Activated B cell treated with CpG ODN at 0.5 μM for 24 hours (primary cell): ENCODE measurements at regions not wholly inside any gene's neighbourhood (a gene's known extent, or its start where the extent isn't known, plus 50 kb on each side); places are given as distances from the start of the nearest gene placed in this dataset.
A peak's percentile ranks its signal among the peaks of the same experiment; 100 is the strongest.

ENCODE experiments used
- ATAC-seq: fragments of 200-7000 bp; cut with Tn5 transposase; one replicate; pipeline ENCODE4 v1.10.0; 2021; ENCODE audit warnings: low read depth, mild to moderate bottlenecking, moderate library complexity
- CTCF ChIA-PET: fragments of 350-600 bp; sonication (Branson Sonifier 250); formaldehyde crosslinking; loops from one replicate; lab custom pipeline; 2021; ENCODE audit warnings: antibody characterized with exemption; lab: Charles Lee
- POLR2A ChIA-PET: fragments of 350-600 bp; sonication (Branson Sonifier 250); formaldehyde crosslinking; loops from one replicate; lab custom pipeline; 2021; ENCODE audit warnings: antibody characterized with exemption; lab: Charles Lee
- DNase-seq: peaks from one replicate; pipeline ENCODE4 v3.0.0; 2022
- H3K27ac Mint-ChIP-seq: one replicate; pipeline ENCODE4 v1.8.0; 2020; ENCODE audit warnings: mixed read lengths
- H3K27me3 Mint-ChIP-seq: one replicate; pipeline ENCODE4 v1.8.0; 2021; ENCODE audit warnings: mixed read lengths
- H3K36me3 Mint-ChIP-seq: one replicate; pipeline ENCODE4 v1.8.0; 2021; ENCODE audit warnings: low read depth, mixed read lengths
- H3K4me1 Mint-ChIP-seq: one replicate; pipeline ENCODE4 v1.8.0; 2021; ENCODE audit warnings: mixed read lengths
- H3K4me3 Mint-ChIP-seq: one replicate; pipeline ENCODE4 v1.8.0; 2020; ENCODE audit warnings: mild to moderate bottlenecking, mixed read lengths
- H3K9me3 Mint-ChIP-seq: one replicate; pipeline ENCODE4 v1.8.0; 2020; ENCODE audit warnings: mixed read lengths
- CTCF ChIP-seq: fragments of 200-600 bp; IDR thresholded peaks from one replicate; pipeline ENCODE4 v1.8.0; 2022; ENCODE audit warnings: antibody characterized with exemption, mild to moderate bottlenecking
- intact Hi-C: fragments of 100-400 bp; cut with micrococcal nuclease; formaldehyde crosslinking; loops from one replicate; pipeline ENCODE4 v1.15.1; 2024

GRCh38 chr18:59959606-59960005, 59.8 kb downstream of the PMAIP1 start:
- peak overlapping the region; percentile 82 for H3K27ac Mint-ChIP-seq
- peaks cover 53% of the 10 kb centered on the region for H3K4me1 Mint-ChIP-seq
- no peaks in the 10 kb centered on the region for H3K36me3 Mint-ChIP-seq
- TF ChIP-seq CTCF = no peak
- peak overlapping the region; percentile 5 for H3K4me3 Mint-ChIP-seq
- CTCF ChIA-PET = no interaction called here
- H3K9me3 Mint-ChIP-seq = peaks cover 2% of the 10 kb centered on the region
- H3K27me3 Mint-ChIP-seq = no peaks in the 10 kb centered on the region
- DNase-seq (no peak), ATAC-seq (no peak)
- intact Hi-C loops = no loop called here
- POLR2A ChIA-PET = interaction anchor here (0.5 to 1.8 kb wide), 4 partner anchors 53 to 96 kb away, joined by 3 to 11 read pairs (median 5); partner anchors contain the start of gene PMAIP1

- no peak for ATAC-seq
- Mint-ChIP-seq H3K4me3 (no peak overlapping the region), H3K27me3 (no peaks in the 10 kb centered on the region), H3K9me3 (peaks cover 2% of the 10 kb centered on the region), H3K4me1 (peaks cover 58% of the 10 kb centered on the region), H3K27ac (peak overlapping the region; percentile 82), H3K36me3 (no peaks in the 10 kb centered on the region)
- intact Hi-C loops = no loop called here
- ChIA-PET POLR2A (interaction anchor here (1.2 to 1.8 kb wide), 2 partner anchors 52 to 59 kb away, joined by 4 to 11 read pairs; partner anchors contain the start of gene PMAIP1), CTCF (no interaction called here)
- DNase-seq = no peak
- no peak for TF ChIP-seq CTCF
Observed at GRCh38 chr18:59959073-59959472, 59.3 kb downstream of the PMAIP1 start.

- no peak for ATAC-seq
- Mint-ChIP-seq H3K4me3 (no peak overlapping the region), H3K4me1 (peaks cover 63% of the 10 kb centered on the region), H3K27me3 (no peaks in the 10 kb centered on the region), H3K27ac (peak overlapping the region; percentile 43), H3K36me3 (no peaks in the 10 kb centered on the region), H3K9me3 (peaks cover 2% of the 10 kb centered on the region)
- POLR2A ChIA-PET = interaction anchor here (0.8 to 1.4 kb wide), 3 partner anchors 57 to 1935 kb away, joined by 3 to 11 read pairs (median 3); partner anchors contain the start of gene PMAIP1
- TF ChIP-seq CTCF = no peak
- intact Hi-C loops = no loop called here
- CTCF ChIA-PET = no interaction called here
- DNase-seq = no peak
Observed at GRCh38 chr18:59957957-59958356, 58.2 kb downstream of the PMAIP1 start.

GRCh38 chr18:59954755-59955156, 55.0 kb downstream of the PMAIP1 start:
- Mint-ChIP-seq H3K27me3 (no peaks in the 10 kb centered on the region), H3K4me3 (no peak overlapping the region), H3K9me3 (no peaks in the 10 kb centered on the region), H3K27ac (no peak overlapping the region), H3K4me1 (peaks cover 45% of the 10 kb centered on the region), H3K36me3 (no peaks in the 10 kb centered on the region)
- ChIA-PET CTCF (interaction anchor here (1.5 kb wide), 1 partner anchor 55 kb away, joined by 4 read pairs; the partner anchor contains the start of gene PMAIP1), POLR2A (interaction anchor here (0.5 to 2.7 kb wide), 4 partner anchors 27 to 72 kb away, joined by 3 to 46 read pairs (median 3); partner anchors contain the start of gene PMAIP1)
- TF ChIP-seq CTCF = no peak
- DNase-seq (no peak), ATAC-seq (no peak)
- intact Hi-C loops = no loop called here

- CTCF ChIA-PET = interaction anchor here (1.5 kb wide), 1 partner anchor 55 kb away, joined by 4 read pairs; the partner anchor contains the start of gene PMAIP1
- H3K4me1 Mint-ChIP-seq = peaks cover 39% of the 10 kb centered on the region
- H3K27me3 Mint-ChIP-seq = no peaks in the 10 kb centered on the region
- H3K9me3 Mint-ChIP-seq = no peaks in the 10 kb centered on the region
- DNase-seq (no peak), ATAC-seq (no peak)
- no peak for TF ChIP-seq CTCF
- POLR2A ChIA-PET = interaction anchor here (0.5 to 2.7 kb wide), 7 partner anchors 27 to 72 kb away, joined by 3 to 46 read pairs (median 5); partner anchors contain the start of gene PMAIP1
- H3K36me3 Mint-ChIP-seq = no peaks in the 10 kb centered on the region
- intact Hi-C loops = no loop called here
- H3K4me3 Mint-ChIP-seq = no peak overlapping the region
- H3K27ac Mint-ChIP-seq = no peak overlapping the region
Observed at GRCh38 chr18:59954241-59954640, 54.4 kb downstream of the PMAIP1 start.
